Endothelial cell of umbilical vein (primary cell): ENCODE measurements at regions not wholly inside any gene's neighbourhood (a gene's known extent, or its start where the extent isn't known, plus 50 kb on each side); places are given as distances from the start of the nearest gene placed in this dataset.

Source experiments
- CTCF ChIP-seq, 2 donors: IDR thresholded peaks; 1 replicate in 1 of 2; 2 replicates in 1 of 2; pipeline ENCODE4 v1.5.1; 2011; ENCODE audit warnings: low read length in 2 of 2, mild to moderate bottlenecking in 2 of 2, moderate library complexity in 2 of 2, control low read depth in 1 of 2, inconsistent platforms in 1 of 2, low read depth in 1 of 2; ENCODE audit not compliant: insufficient read depth in 1 of 2; ENCODE audit errors: extremely low read depth in 1 of 2
- EZH2 ChIP-seq: IDR thresholded peaks from 2 replicates; pipeline ENCODE4 v1.6.1; 2012; ENCODE audit warnings: borderline replicate concordance, low read depth, mild to moderate bottlenecking, moderate library complexity, low read length, inconsistent platforms; ENCODE audit not compliant: severe bottlenecking
- GATA2 ChIP-seq: IDR thresholded peaks from 2 replicates; pipeline ENCODE4 v1.7.0; 2011; ENCODE audit warnings: low read depth, mild to moderate bottlenecking, moderate library complexity, mixed read lengths, low read length; ENCODE audit not compliant: insufficient read length, insufficient read depth
- JUN ChIP-seq: IDR thresholded peaks from 2 replicates; pipeline ENCODE4 v1.6.1; 2011; ENCODE audit warnings: borderline replicate concordance, low read depth; ENCODE audit not compliant: insufficient read length, insufficient read depth
- MAX ChIP-seq: IDR thresholded peaks from 2 replicates; pipeline ENCODE4 v1.6.1; 2011; ENCODE audit not compliant: insufficient read depth, insufficient read length
- MYC ChIP-seq: IDR thresholded peaks from one replicate; pipeline ENCODE4 v1.6.1; 2011; ENCODE audit warnings: mild to moderate bottlenecking, low read depth, low read length
- POLR2A ChIP-seq: IDR thresholded peaks from 2 replicates; pipeline ENCODE4 v1.6.1; 2012; ENCODE audit warnings: low read depth, mild to moderate bottlenecking, control low read depth, low read length
- POLR2AphosphoS5 ChIP-seq: IDR thresholded peaks from 2 replicates; pipeline ENCODE4 v1.6.1; 2012; ENCODE audit warnings: low read depth, mild to moderate bottlenecking, control low read depth, low read length, moderate library complexity; ENCODE audit not compliant: insufficient read depth

GRCh38 chr10:120270906-120271305, 186.1 kb upstream of the PLPP4 start:
- TF ChIP-seq CTCF (IDR thresholded peaks at IDR 0.05; ENCODE audit: extremely low read depth in 1 of 2, insufficient read depth in 1 of 2, low read depth in 1 of 2, low read length in 2 of 2) (no peak), POLR2A (no peak), EZH2 (no peak), MYC (no peak), POLR2AphosphoS5 (no peak), JUN (no peak), MAX (no peak), GATA2 (no peak)
